Left lung (tissue), 4 donors: ENCODE measurements at regions not wholly inside any gene's neighbourhood (a gene's known extent, or its start where the extent isn't known, plus 50 kb on each side); places are given as distances from the start of the nearest gene placed in this dataset.
"Not testable (repeated sequence)": the region's sequence is repeated elsewhere in the genome, so short reads cannot be mapped to it uniquely, and the experiment has no call there.

ENCODE experiments used
- ATAC-seq: fragments of 200-7000 bp; cut with Tn5 transposase; one replicate; pipeline ENCODE4 v1.9.1; 2020; ENCODE audit warnings: moderate library complexity
- DNase-seq, 4 donors: peaks; one replicate each; pipeline ENCODE4 v3.0.0-alpha.2; 2013 to 2020
- H3K27ac ChIP-seq, 2 donors: fragments of 200-600 bp; sonication (generic) in 1 of 2; one replicate each; pipeline versions ENCODE4 v1.5.0 to v1.8.0; 2020 to 2021
- H3K27me3 ChIP-seq, 2 donors: fragments of 200-600 bp; sonication (generic) in 1 of 2; one replicate each; pipeline versions ENCODE4 v1.5.0 to v1.8.0; 2020 to 2021
- H3K36me3 ChIP-seq, 2 donors: fragments of 200-600 bp; sonication (generic) in 1 of 2; one replicate each; pipeline versions ENCODE4 v1.5.0 to v1.8.0; 2020 to 2021
- H3K4me1 ChIP-seq, 2 donors: fragments of 200-600 bp; one replicate each; pipeline ENCODE4 v1.8.0; 2021
- H3K4me3 ChIP-seq, 2 donors: fragments of 200-600 bp; sonication (generic) in 1 of 2; one replicate each; pipeline versions ENCODE4 v1.5.0 to v1.8.0; 2020 to 2021; ENCODE audit warnings: mild to moderate bottlenecking in 1 of 2
- H3K9me3 ChIP-seq, 2 donors: fragments of 200-600 bp; sonication (generic) in 1 of 2; one replicate each; pipeline versions ENCODE4 v1.5.0 to v1.8.0; 2020 to 2021
- CTCF ChIP-seq, 2 donors: fragments of 200-600 bp; sonication (generic) in 1 of 2; IDR thresholded peaks; one replicate each; pipeline versions ENCODE4 v1.5.0 to v1.8.0; 2021; ENCODE audit warnings: antibody characterized with exemption in 2 of 2
- intact Hi-C, 2 donors: fragments of 100-400 bp; cut with DNase I; formaldehyde crosslinking; loops; one replicate each; pipeline versions ENCODE4 v1.11.2 to v1.14.2; 2022
- donor health status: DM: no; HTN: yes; CAD: no.
- donor health status: DM: no; HTN: no; CAD: no.

- Histone ChIP-seq H3K4me3 (no peak overlapping the region), H3K9me3 (no peaks in the 10 kb centered on the region), H3K27ac (no peak overlapping the region), H3K36me3 (no peaks in the 10 kb centered on the region), H3K27me3 (no peaks in the 10 kb centered on the region), H3K4me1 (no peaks in the 10 kb centered on the region)
- ATAC-seq: no peak
- peak in 1 of 4 donors; percentile 2 for DNase-seq
- intact Hi-C loops: no loop called here
- TF ChIP-seq CTCF (IDR thresholded peaks at IDR 0.05): no peak
These were observed 260.8 kb downstream of the ARPP21 start for GRCh38 chr3:35900079-35900478.

GRCh38 chr3:35908366-35909232 lies 269.3 kb downstream of the ARPP21 start:
- no peak overlapping the region for H3K4me3 ChIP-seq
- no peaks in the 10 kb centered on the region for H3K4me1 ChIP-seq
- TF ChIP-seq CTCF (IDR thresholded peaks at IDR 0.05): peak; percentile 61 to 69
- no peaks in the 10 kb centered on the region for H3K36me3 ChIP-seq
- no peaks in the 10 kb centered on the region for H3K27me3 ChIP-seq
- DNase-seq (peak in 3 of 4 donors; percentile 39 to 78 (median 53)), ATAC-seq (peak; percentile 77)
- no peaks in the 10 kb centered on the region for H3K9me3 ChIP-seq
- H3K27ac ChIP-seq: no peak overlapping the region
- intact Hi-C loops: no loop called here

- intact Hi-C loops: no loop called here
- Histone ChIP-seq H3K4me3 (no peak overlapping the region), H3K4me1 (no peaks in the 10 kb centered on the region), H3K27ac (no peak overlapping the region), H3K27me3 (no peaks in the 10 kb centered on the region), H3K36me3 (no peaks in the 10 kb centered on the region), H3K9me3 (peaks cover 0 to 23% of the 10 kb centered on the region in 2 donors)
- no peak for TF ChIP-seq CTCF (IDR thresholded peaks at IDR 0.05)
- ATAC-seq (no peak), DNase-seq (no peak)
These were observed 279.8 kb downstream of the ARPP21 start for GRCh38 chr3:35919160-35919559.

- Histone ChIP-seq H3K4me1 (no peaks in the 10 kb centered on the region), H3K27ac (no peak overlapping the region), H3K9me3 (peaks cover 0 to 23% of the 10 kb centered on the region in 2 donors), H3K4me3 (no peak overlapping the region), H3K36me3 (no peaks in the 10 kb centered on the region), H3K27me3 (no peaks in the 10 kb centered on the region)
- intact Hi-C loops: no loop called here
- no peak for DNase-seq
- TF ChIP-seq CTCF (IDR thresholded peaks at IDR 0.05): no peak
- no peak for ATAC-seq
These were observed 282.4 kb downstream of the ARPP21 start for GRCh38 chr3:35921718-35922117.

GRCh38 chr3:35924070-35924469 lies 284.7 kb downstream of the ARPP21 start:
- H3K4me1 ChIP-seq, DNase-seq, H3K4me3 ChIP-seq, H3K27ac ChIP-seq, H3K27me3 ChIP-seq, H3K36me3 ChIP-seq, intact Hi-C loops: not testable (repeated sequence)
- peak; percentile 61 for ATAC-seq
- peaks cover 0 to 23% of the 10 kb centered on the region in 2 donors for H3K9me3 ChIP-seq
